GM12878 (cell line): ENCODE measurements at regions not wholly inside any gene's neighbourhood (a gene's known extent, or its start where the extent isn't known, plus 50 kb on each side); places are given as distances from the start of the nearest gene placed in this dataset.

ENCODE experiments used
- ATAC-seq: fragments of 200-7000 bp; cut with Tn5 transposase; 3 replicates; pipeline ENCODE4 v1.9.1; 2020; ENCODE audit warnings: mild to moderate bottlenecking, moderate library complexity
- BruUV-seq: library from RNA; stranded (reverse); fragments of 400-500 nt; replicated peaks from 2 replicates; lab custom pipeline; 2021; lab: Mats Ljungman, UMichigan
- CTCF ChIA-PET: fragments of 300-600 bp; sonication (Branson Sonifier 250); formaldehyde crosslinking; extraction: SDS; loops from one replicate; lab custom pipeline; 2021; ENCODE audit warnings: inconsistent platforms; lab: Yijun Ruan, JAX
- POLR2A ChIA-PET: fragments of 350-600 bp; formaldehyde crosslinking; extraction: SDS; loops from one replicate; lab custom pipeline; 2021; ENCODE audit warnings: inconsistent platforms; lab: Charles Lee
- RAD21 ChIA-PET: fragments of 300-600 bp; sonication (Branson Sonifier 250); formaldehyde crosslinking; loops from one replicate; lab custom pipeline; 2023; ENCODE audit warnings: antibody characterized with exemption; ENCODE audit not compliant: unreplicated experiment; lab: Charles Lee
- SMC1A ChIA-PET: fragments of 300-600 bp; sonication (Branson Sonifier 250); formaldehyde crosslinking; loops from one replicate; lab custom pipeline; 2023; ENCODE audit not compliant: unreplicated experiment, uncharacterized antibody; lab: Charles Lee
- DNase-seq: peaks from one replicate; pipeline ENCODE4 v3.0.0-alpha.2; 2011; ENCODE audit warnings: low read depth, low spot score
- FAIRE-seq: peaks from 3 replicates; lab custom pipeline; 2011; peaks lifted over from hg19 to GRCh38; lab: Jason Lieb, UNC
- H2AFZ ChIP-seq: 2 replicates; pipeline ENCODE4 v1.6.0; 2011; ENCODE audit warnings: low read depth, low read length, control low read depth; ENCODE audit not compliant: control insufficient read depth
- H3K27ac ChIP-seq: 2 replicates; pipeline ENCODE4 v1.5.1; 2011; ENCODE audit warnings: control low read depth; ENCODE audit not compliant: control insufficient read depth, insufficient read depth
- H3K27me3 ChIP-seq, 2 experiments: replicated peaks in 1 of 2; 2 replicates each; pipeline versions ENCODE4 v1.6.0 to v1.6.1; 2011; ENCODE audit warnings: low read length in 1 of 2; ENCODE audit not compliant: control insufficient read depth in 2 of 2, insufficient read depth in 2 of 2
- H3K36me3 ChIP-seq, 2 experiments: 2 replicates each; pipeline ENCODE4 v1.5.1; 2011; ENCODE audit warnings: low read length in 1 of 2; ENCODE audit not compliant: control insufficient read depth in 2 of 2, insufficient read depth in 2 of 2
- H3K4me1 ChIP-seq: 2 replicates; pipeline ENCODE4 v1.6.1; 2011; ENCODE audit warnings: mild to moderate bottlenecking, low read length, moderate library complexity, mixed read lengths; ENCODE audit not compliant: control insufficient read depth, insufficient read depth
- H3K4me2 ChIP-seq: 2 replicates; pipeline ENCODE4 v1.6.0; 2011; ENCODE audit warnings: control low read depth; ENCODE audit not compliant: control insufficient read depth, insufficient read depth
- H3K4me3 ChIP-seq: fragments of 200-600 bp; sonication (generic); 2 replicates; pipeline ENCODE4 v1.5.1; 2016
- H3K79me2 ChIP-seq: 2 replicates; pipeline ENCODE4 v1.6.0; 2011; ENCODE audit warnings: low read length; ENCODE audit not compliant: control insufficient read depth, insufficient read depth
- H3K9ac ChIP-seq: 2 replicates; pipeline ENCODE4 v1.8.0; 2011; ENCODE audit warnings: low read length, control low read depth, mixed read lengths; ENCODE audit not compliant: control insufficient read depth, insufficient read depth
- H3K9me3 ChIP-seq: replicated peaks from 3 replicates; pipeline ENCODE4 v1.5.1; 2011; ENCODE audit warnings: mild to moderate bottlenecking, low read length; ENCODE audit not compliant: control insufficient read depth, insufficient read depth
- H4K20me1 ChIP-seq: 2 replicates; pipeline ENCODE4 v1.6.0; 2011; ENCODE audit not compliant: control insufficient read depth, insufficient read depth
- JUND ChIP-seq: IDR thresholded peaks from 2 replicates; pipeline ENCODE4 v1.6.1; 2012; ENCODE audit warnings: low read depth, mild to moderate bottlenecking, low read length, improper control_type of control experiment, moderate library complexity
- PAX8 ChIP-seq: fragments of 450-650 bp; IDR thresholded peaks from 2 replicates; pipeline ENCODE4 v1.6.1; 2017; ENCODE audit warnings: mild to moderate bottlenecking, moderate library complexity
- RELA ChIP-seq: fragments of 450-650 bp; IDR thresholded peaks from 2 replicates; pipeline ENCODE4 v1.8.0; 2014; ENCODE audit warnings: borderline replicate concordance; ENCODE audit not compliant: partially characterized antibody
- ZNF207 ChIP-seq: fragments of 450-650 bp; IDR thresholded peaks from 2 replicates; pipeline ENCODE4 v1.6.1; 2014; ENCODE audit warnings: antibody characterized with exemption, mild to moderate bottlenecking, borderline replicate concordance
- ZNF592 ChIP-seq: fragments of 450-650 bp; IDR thresholded peaks from 2 replicates; pipeline ENCODE4 v1.6.1; 2017; ENCODE audit warnings: mild to moderate bottlenecking, moderate library complexity
- WGBS: methylation state at CpG from one replicate; pipeline ENCODE4 v1.1.6; 2016; ENCODE audit warnings: low lambda C conversion rate; ENCODE audit not compliant: insufficient replicate concordance, insufficient coverage; ENCODE audit errors: missing lambda C conversion rate; 5-methylcytosine and 5-hydroxymethylcytosine counted together
- in situ Hi-C: fragments of 300-500 bp; cut with MboI; formaldehyde crosslinking; loops from 9 replicates; pipeline ENCODE4 v1.14.3; 2018; ENCODE audit warnings: mixed read lengths
- intact Hi-C: fragments of 100-400 bp; cut with micrococcal nuclease; formaldehyde crosslinking; loops from one replicate; pipeline ENCODE4 v1.14.2; 2022; ENCODE audit not compliant: unreplicated experiment
- TF ChIP-seq, protein P1 (sequence below): fragments of 450-650 bp; IDR thresholded peaks from 2 replicates; pipeline ENCODE4 v1.6.1; 2016; ENCODE audit warnings: mild to moderate bottlenecking

- POLR2A ChIA-PET, result no interaction called here
- H3K4me2 ChIP-seq, result no peak overlapping the region
- no TSS peak for BruUV-seq
- RAD21 ChIA-PET, result no interaction called here
- TF ChIP-seq, protein P1, sequence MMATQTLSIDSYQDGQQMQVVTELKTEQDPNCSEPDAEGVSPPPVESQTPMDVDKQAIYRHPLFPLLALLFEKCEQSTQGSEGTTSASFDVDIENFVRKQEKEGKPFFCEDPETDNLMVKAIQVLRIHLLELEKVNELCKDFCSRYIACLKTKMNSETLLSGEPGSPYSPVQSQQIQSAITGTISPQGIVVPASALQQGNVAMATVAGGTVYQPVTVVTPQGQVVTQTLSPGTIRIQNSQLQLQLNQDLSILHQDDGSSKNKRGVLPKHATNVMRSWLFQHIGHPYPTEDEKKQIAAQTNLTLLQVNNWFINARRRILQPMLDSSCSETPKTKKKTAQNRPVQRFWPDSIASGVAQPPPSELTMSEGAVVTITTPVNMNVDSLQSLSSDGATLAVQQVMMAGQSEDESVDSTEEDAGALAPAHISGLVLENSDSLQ, result no peak
- no peak for TF ChIP-seq ZNF207
- no peak for TF ChIP-seq ZNF592
- TF ChIP-seq JUND, result no peak
- TF ChIP-seq PAX8, result no peak
- TF ChIP-seq RELA, result no peak
- TF ChIP-seq, all 136 proteins: peak for 0
- Histone ChIP-seq H3K27ac (no peak overlapping the region), H3K36me3 (no peaks in the 10 kb centered on the region), H4K20me1 (no peaks in the 10 kb centered on the region), H3K9ac (no peak overlapping the region), H3K4me3 (no peak overlapping the region), H3K79me2 (no peaks in the 10 kb centered on the region), H3K9me3 (no peaks in the 10 kb centered on the region), H3K4me1 (no peaks in the 10 kb centered on the region), H2AFZ (no peak overlapping the region), H3K27me3 (no peaks in the 10 kb centered on the region)
- ChIA-PET SMC1A (no interaction called here), CTCF (no interaction called here)
- in situ Hi-C loops, result no loop called here
- no peak for FAIRE-seq
- no peak for DNase-seq
- ATAC-seq, result no peak
- intact Hi-C loops, result no loop called here
- WGBS, result 1% methylated on average over 4 of the region's 4 CpGs
Measured at GRCh38 chr11:101331411-101331810, 201.8 kb upstream of the PGR start.
